Peyer's patch (tissue), 4 donors: ENCODE measurements at regions not wholly inside any gene's neighbourhood (a gene's known extent, or its start where the extent isn't known, plus 50 kb on each side); places are given as distances from the start of the nearest gene placed in this dataset.

Experiments used
- DNase-seq, 3 donors: peaks; one replicate each; pipeline ENCODE4 v3.0.0-alpha.2; 2017 to 2019
- H3K27ac ChIP-seq, 4 donors: fragments of 200-600 bp; sonication (generic); one replicate each; pipeline ENCODE4 v1.5.1; 2016 to 2019
- H3K27me3 ChIP-seq, 2 donors: fragments of 200-600 bp; sonication (generic); one replicate each; pipeline ENCODE4 v1.5.1; 2019
- H3K36me3 ChIP-seq, 3 donors: fragments of 200-600 bp; sonication (generic); one replicate each; pipeline ENCODE4 v1.5.1; 2016 to 2019
- H3K4me1 ChIP-seq, 4 donors: fragments of 200-600 bp; sonication (generic); one replicate each; pipeline ENCODE4 v1.5.1; 2016 to 2019
- H3K4me3 ChIP-seq, 4 donors: fragments of 200-600 bp; sonication (generic); 1 replicate in 3 of 4; 2 replicates in 1 of 4; pipeline ENCODE4 v1.5.1; 2016 to 2019; ENCODE audit warnings: mild to moderate bottlenecking in 1 of 4
- H3K9me3 ChIP-seq, 4 donors: fragments of 200-600 bp; sonication (generic); one replicate each; pipeline ENCODE4 v1.5.1; 2016 to 2019; ENCODE audit warnings: mild to moderate bottlenecking in 1 of 4
- POLR2A ChIP-seq, 2 donors: fragments of 450-650 bp; IDR thresholded peaks; one replicate each; pipeline ENCODE4 v1.5.1; 2017; ENCODE audit warnings: antibody characterized with exemption in 2 of 2, mild to moderate bottlenecking in 2 of 2, moderate library complexity in 2 of 2
- TF ChIP-seq, protein P1 (sequence below), 6 experiments: fragments of 450-650 bp in 4 of 6; fragments of 200-600 bp in 2 of 6; sonication (generic) in 1 of 6; IDR thresholded peaks; one replicate each; pipeline ENCODE4 v1.5.1; 2017 to 2019; ENCODE audit warnings: antibody characterized with exemption in 6 of 6, mild to moderate bottlenecking in 3 of 6, moderate library complexity in 1 of 6

DNA sequence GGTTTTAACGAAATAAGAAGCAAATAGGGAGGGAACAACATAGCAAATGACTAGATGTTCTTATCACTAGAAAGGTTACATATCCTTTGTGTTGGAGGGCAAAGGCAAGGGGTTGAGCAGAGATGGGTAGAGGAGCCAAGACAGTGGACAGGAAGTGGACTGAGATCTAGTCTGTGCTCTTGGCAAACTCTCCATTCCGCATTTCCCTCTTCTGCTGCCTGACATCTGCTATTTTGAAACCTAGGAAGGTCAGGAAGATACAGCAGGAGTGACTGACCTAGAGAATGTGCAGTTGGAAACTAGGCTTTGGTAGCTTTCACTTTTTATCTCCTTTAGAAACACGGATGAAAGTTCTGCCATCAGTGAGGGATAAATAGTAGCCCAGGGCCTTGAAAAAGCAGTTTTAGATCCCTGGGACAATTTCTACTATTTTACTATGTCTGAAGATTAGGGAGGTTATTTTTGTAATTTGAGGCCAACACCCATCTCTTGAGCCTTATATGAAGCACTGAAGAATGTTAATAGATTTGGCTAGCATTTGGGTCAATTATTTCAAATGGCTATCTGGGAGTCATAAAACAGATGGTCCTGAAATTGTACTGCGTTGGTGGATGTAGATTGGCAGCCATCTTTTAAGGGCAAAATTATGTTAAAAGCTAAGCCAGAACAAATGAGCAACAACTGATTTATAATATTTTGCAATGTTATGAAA lies 410.3 kb downstream of the PCNX1 start:
- Histone ChIP-seq H3K4me1 (peaks cover 0 to 6% (median 0%) of the 10 kb centered on the region in 4 donors), H3K27me3 (no peaks in the 10 kb centered on the region), H3K27ac (no peak overlapping the region)

DNA sequence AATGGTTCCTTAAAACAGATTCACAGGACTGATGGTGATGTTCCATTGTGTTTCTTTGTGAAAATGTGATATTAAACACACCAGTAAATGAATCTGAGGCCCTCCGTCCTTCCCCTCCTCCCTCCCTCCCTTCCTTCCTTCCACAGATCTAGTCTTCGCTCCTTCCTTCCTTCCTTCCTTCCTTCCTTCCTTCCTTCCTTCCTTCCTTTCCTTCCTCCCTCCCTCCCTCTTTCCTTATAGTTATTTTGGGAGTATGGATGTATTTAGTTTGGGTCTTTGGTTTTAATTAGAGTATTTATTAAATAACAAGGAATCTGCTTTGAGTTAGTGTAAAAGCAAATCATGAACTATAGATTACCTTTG lies 410.8 kb downstream of the PCNX1 start:
- no peaks in the 10 kb centered on the region for H3K36me3 ChIP-seq
- TF ChIP-seq POLR2A (IDR thresholded peaks at IDR 0.05): no peak
- TF ChIP-seq, protein P1, sequence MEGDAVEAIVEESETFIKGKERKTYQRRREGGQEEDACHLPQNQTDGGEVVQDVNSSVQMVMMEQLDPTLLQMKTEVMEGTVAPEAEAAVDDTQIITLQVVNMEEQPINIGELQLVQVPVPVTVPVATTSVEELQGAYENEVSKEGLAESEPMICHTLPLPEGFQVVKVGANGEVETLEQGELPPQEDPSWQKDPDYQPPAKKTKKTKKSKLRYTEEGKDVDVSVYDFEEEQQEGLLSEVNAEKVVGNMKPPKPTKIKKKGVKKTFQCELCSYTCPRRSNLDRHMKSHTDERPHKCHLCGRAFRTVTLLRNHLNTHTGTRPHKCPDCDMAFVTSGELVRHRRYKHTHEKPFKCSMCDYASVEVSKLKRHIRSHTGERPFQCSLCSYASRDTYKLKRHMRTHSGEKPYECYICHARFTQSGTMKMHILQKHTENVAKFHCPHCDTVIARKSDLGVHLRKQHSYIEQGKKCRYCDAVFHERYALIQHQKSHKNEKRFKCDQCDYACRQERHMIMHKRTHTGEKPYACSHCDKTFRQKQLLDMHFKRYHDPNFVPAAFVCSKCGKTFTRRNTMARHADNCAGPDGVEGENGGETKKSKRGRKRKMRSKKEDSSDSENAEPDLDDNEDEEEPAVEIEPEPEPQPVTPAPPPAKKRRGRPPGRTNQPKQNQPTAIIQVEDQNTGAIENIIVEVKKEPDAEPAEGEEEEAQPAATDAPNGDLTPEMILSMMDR (IDR thresholded peaks at IDR 0.05): no peak
- peaks cover 0 to 6% (median 2%) of the 10 kb centered on the region in 4 donors for H3K4me1 ChIP-seq
- H3K27ac ChIP-seq: no peak overlapping the region
- H3K4me3 ChIP-seq: no peak overlapping the region
- no peaks in the 10 kb centered on the region for H3K9me3 ChIP-seq
- no peak for DNase-seq
- H3K27me3 ChIP-seq: no peaks in the 10 kb centered on the region

More for the DNA sequence above, 410.3 kb downstream of the PCNX1 start:
- TF ChIP-seq, protein P1 (IDR thresholded peaks at IDR 0.05): no peak
- no peak for TF ChIP-seq POLR2A (IDR thresholded peaks at IDR 0.05)
- H3K36me3 ChIP-seq: no peaks in the 10 kb centered on the region
- no peak overlapping the region for H3K4me3 ChIP-seq
- no peaks in the 10 kb centered on the region for H3K9me3 ChIP-seq
- no peak for DNase-seq

DNA sequence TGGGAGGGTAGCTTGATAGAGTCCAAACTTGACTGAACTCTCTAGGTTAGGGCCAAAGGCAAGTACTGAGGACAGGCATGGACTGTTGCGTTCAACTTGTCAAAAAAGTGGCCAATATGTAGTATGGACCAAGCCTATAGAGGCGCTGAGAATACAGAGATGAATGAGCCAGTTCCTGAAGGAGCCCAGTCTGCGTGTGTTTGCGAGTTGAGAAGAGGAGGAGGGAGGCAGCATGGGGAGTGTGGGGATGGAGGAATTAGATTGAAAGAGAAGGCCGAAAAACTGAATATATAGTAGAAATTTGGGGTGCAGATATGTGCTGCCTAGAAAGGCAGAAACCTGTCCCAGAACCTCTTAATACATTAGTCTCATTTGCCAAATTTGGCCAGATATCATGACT lies 412.4 kb downstream of the PCNX1 start:
- peak overlapping the region; percentile 71 to 98 (median 90) for H3K4me3 ChIP-seq
- H3K9me3 ChIP-seq: no peaks in the 10 kb centered on the region
- H3K27ac ChIP-seq: peak overlapping the region; percentile 98 to 99 (median 99)
- TF ChIP-seq, protein P1 (IDR thresholded peaks at IDR 0.05): no peak
- TF ChIP-seq POLR2A (IDR thresholded peaks at IDR 0.05): no peak
- no peak for DNase-seq
- H3K27me3 ChIP-seq: no peaks in the 10 kb centered on the region
- H3K36me3 ChIP-seq: no peaks in the 10 kb centered on the region
- H3K4me1 ChIP-seq: peaks cover 0 to 9% (median 3%) of the 10 kb centered on the region in 4 donors

DNA sequence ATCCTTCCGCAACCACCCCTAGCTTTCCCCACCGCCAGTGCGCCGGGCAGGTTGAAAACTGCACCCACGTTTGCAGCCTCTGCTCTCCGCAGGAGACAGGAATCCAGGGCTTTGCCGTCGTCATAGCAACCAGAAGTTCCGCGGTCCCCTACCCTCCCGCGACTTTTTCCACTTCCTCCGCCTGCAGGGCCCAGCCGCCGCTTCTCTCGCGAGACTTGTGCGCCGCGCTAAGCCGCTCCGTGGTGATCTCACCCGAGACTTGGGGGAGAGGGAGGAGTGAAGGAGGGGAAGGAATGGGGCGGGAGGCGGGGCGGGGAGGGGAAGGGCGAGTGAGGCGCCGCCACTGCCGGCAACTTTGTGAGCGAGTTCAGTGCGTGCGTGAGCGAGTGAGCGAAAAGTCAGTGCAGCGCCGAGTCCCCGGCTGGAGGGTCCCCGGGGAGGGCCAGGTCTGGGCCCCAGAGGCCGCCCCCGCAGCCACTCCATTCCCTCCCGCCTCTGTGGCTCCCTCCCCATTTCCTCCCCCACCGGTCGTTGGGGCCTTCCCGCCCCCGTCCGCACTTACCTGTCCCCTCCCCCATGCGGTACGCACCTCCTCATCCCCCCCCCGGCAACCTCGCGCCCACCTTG lies 413.0 kb downstream of the PCNX1 start, which contains the start of gene SIPA1L1:
TSS of gene SIPA1L1 (plus strand) at position 370 of the 627 bp plus-strand sequence.
- no peaks in the 10 kb centered on the region for H3K36me3 ChIP-seq
- peak; percentile 96 to 99 (median 97) for DNase-seq
- H3K4me1 ChIP-seq: peaks cover 0 to 13% (median 5%) of the 10 kb centered on the region in 4 donors
- H3K27me3 ChIP-seq: no peaks in the 10 kb centered on the region
- TF ChIP-seq, protein P1 (IDR thresholded peaks at IDR 0.05): peak in 3 of 6 experiments; percentile 3 to 9 (median 5)
- peak; percentile 73 to 92 for TF ChIP-seq POLR2A (IDR thresholded peaks at IDR 0.05)
- peak within 1 kb of the TSS; percentile 98 to 99 (median 99) for H3K27ac ChIP-seq
- H3K4me3 ChIP-seq: peak within 1 kb of the TSS; percentile 71 to 98 (median 90)
- H3K9me3 ChIP-seq: no peaks in the 10 kb centered on the region

DNA sequence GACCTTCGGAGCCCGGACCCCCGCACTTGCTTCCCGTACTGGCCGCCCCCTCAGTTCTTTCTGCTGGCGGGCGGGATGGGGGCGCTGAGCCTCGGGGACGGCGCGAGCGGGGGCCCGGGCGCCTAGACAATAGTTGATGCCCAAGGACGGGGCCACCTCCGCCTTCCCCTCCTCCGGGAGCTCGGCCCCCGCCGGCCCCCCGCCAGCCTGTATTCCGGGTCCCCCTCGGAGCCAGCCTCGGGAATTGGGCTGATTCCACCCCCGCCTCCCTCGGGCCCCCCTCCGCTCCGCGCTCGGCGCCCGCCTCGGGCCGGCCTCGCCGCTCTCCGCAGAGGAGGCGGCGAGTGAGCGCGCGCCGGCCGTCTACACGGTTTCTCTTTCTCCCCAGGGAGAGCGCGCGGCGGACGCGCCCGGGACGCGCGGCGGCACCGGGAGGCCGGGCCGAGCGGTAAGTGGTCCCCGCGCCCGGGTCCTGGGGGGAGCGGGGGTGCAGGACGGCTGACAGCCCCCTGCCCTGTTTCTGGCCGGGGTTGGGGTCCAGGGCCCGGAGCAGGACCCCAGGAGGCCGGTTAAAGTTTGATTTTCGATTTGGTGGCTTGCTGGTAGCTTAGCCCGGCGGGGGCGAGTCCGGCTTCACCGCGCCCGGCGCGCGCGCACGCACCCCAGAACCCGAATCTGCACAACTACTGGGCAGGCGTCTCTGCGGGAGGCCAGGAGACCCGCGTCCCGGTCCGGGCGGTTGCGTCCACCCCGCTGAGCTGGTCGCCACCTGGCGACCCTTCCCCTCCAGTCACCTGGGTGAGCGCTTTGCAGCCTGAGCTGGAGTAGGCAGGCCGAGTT lies 413.7 kb downstream of the PCNX1 start:
- Histone ChIP-seq H3K4me3 (peak overlapping the region; percentile 71 to 98 (median 90)), H3K36me3 (no peaks in the 10 kb centered on the region), H3K4me1 (peaks cover 0 to 13% (median 7%) of the 10 kb centered on the region in 4 donors), H3K27ac (peak overlapping the region; percentile 98 to 99 (median 99)), H3K9me3 (no peaks in the 10 kb centered on the region), H3K27me3 (no peaks in the 10 kb centered on the region)
- TF ChIP-seq POLR2A (IDR thresholded peaks at IDR 0.05): peak; percentile 55 to 84
- TF ChIP-seq, protein P1 (IDR thresholded peaks at IDR 0.05): no peak
- peak; percentile 55 to 87 (median 79) for DNase-seq
